HCT116 (cell line): ENCODE measurements at regions not wholly inside any gene's neighbourhood (a gene's known extent, or its start where the extent isn't known, plus 50 kb on each side); places are given as distances from the start of the nearest gene placed in this dataset.

Experiments
- ATAC-seq: fragments of 200-7000 bp; cut with Tn5 transposase; 2 replicates; pipeline ENCODE4 v1.9.1; 2020; ENCODE audit warnings: mild to moderate bottlenecking, moderate library complexity
- BruUV-seq: library from RNA; stranded (reverse); fragments of 400-500 nt; replicated peaks from 2 replicates; lab custom pipeline; 2021; lab: Mats Ljungman, UMichigan
- CTCF ChIA-PET: fragments of 300-600 bp; sonication (Branson Sonifier 250); formaldehyde crosslinking; loops from one replicate; lab custom pipeline; 2021; ENCODE audit warnings: antibody characterized with exemption; lab: Charles Lee
- POLR2A ChIA-PET: fragments of 300-600, 350-600 bp; sonication (Branson Sonifier 250); formaldehyde crosslinking; loops from one replicate; lab custom pipeline; 2021; ENCODE audit warnings: antibody characterized with exemption; lab: Charles Lee
- RAD21 ChIA-PET, 2 experiments: fragments of 300-600 bp; sonication (Branson Sonifier 250); formaldehyde crosslinking; loops; one replicate each; lab custom pipeline; 2023; ENCODE audit warnings: low total read pairs in 2 of 2; ENCODE audit not compliant: uncharacterized antibody in 2 of 2, unreplicated experiment in 2 of 2, low non-redundant PET in 1 of 2; lab: Charles Lee
- DNase-seq: peaks from one replicate; pipeline ENCODE4 v3.0.0-alpha.2; 2010; ENCODE audit warnings: low read depth, low spot score
- H2AFZ ChIP-seq: fragments of 200-600 bp; shearing (Covaris generic), sonication (generic); 2 replicates; pipeline ENCODE4 v1.6.1; 2017; ENCODE audit warnings: low read depth, mixed run types, mixed read lengths, antibody characterized with exemption, low read length; ENCODE audit not compliant: poor library complexity, severe bottlenecking
- H3K27ac ChIP-seq: 2 replicates; pipeline ENCODE4 v1.5.1; 2012; ENCODE audit warnings: low read depth, low read length
- H3K27me3 ChIP-seq: fragments of 200-600 bp; sonication (generic); 2 replicates; pipeline ENCODE4 v1.6.1; 2016; ENCODE audit warnings: mixed run types, low read length, mixed read lengths; ENCODE audit not compliant: insufficient read depth
- H3K36me3 ChIP-seq, 2 experiments: fragments of 200-500 bp in 1 of 2; fragments of 200-600 bp in 1 of 2; sonication (Bioruptor generic) in 1 of 2; sonication (generic) in 1 of 2; 2 replicates each; pipeline versions ENCODE4 v1.5.1 to v1.6.1; 2014 to 2016; ENCODE audit warnings: low read length in 2 of 2, inconsistent platforms in 1 of 2, mixed read lengths in 1 of 2, mixed run types in 1 of 2; ENCODE audit not compliant: insufficient read depth in 2 of 2, control insufficient read depth in 1 of 2
- H3K4me1 ChIP-seq, 2 experiments: fragments of 200-600 bp in 1 of 2; sonication (generic) in 1 of 2; 2 replicates each; pipeline versions ENCODE4 v1.5.1 to v1.6.1; 2012 to 2017; ENCODE audit warnings: low read length in 2 of 2, inconsistent platforms in 1 of 2, mild to moderate bottlenecking in 1 of 2, mixed read lengths in 1 of 2, mixed run types in 1 of 2, moderate library complexity in 1 of 2; ENCODE audit not compliant: insufficient read depth in 2 of 2, control insufficient read depth in 1 of 2
- H3K4me2 ChIP-seq: fragments of 200-600 bp; sonication (generic); 2 replicates; pipeline ENCODE4 v1.6.1; 2017; ENCODE audit warnings: mixed run types, low read length, mixed read lengths
- H3K4me3 ChIP-seq, 2 experiments: fragments of 200-600 bp in 1 of 2; sonication (generic) in 1 of 2; replicated peaks in 1 of 2; 2 replicates each; pipeline ENCODE4 v1.5.1; 2011 to 2016; ENCODE audit warnings: low read length in 2 of 2, control low read depth in 1 of 2, low read depth in 1 of 2, mild to moderate bottlenecking in 1 of 2, mixed read lengths in 1 of 2, mixed run types in 1 of 2
- H3K79me2 ChIP-seq: fragments of 200-600 bp; sonication (generic); 2 replicates; pipeline ENCODE4 v1.6.1; 2017; ENCODE audit warnings: mild to moderate bottlenecking, mixed run types, low read length, moderate library complexity, mixed read lengths; ENCODE audit not compliant: insufficient read depth
- H3K9ac ChIP-seq: fragments of 200-600 bp; sonication (generic); 2 replicates; pipeline ENCODE4 v1.6.1; 2016; ENCODE audit warnings: low read length, mixed read lengths
- H3K9me2 ChIP-seq: fragments of 200-600 bp; sonication (generic), shearing (Covaris generic); 2 replicates; pipeline ENCODE4 v1.6.1; 2017; ENCODE audit warnings: mixed run types, mild to moderate bottlenecking, moderate library complexity; ENCODE audit not compliant: insufficient read depth
- H3K9me3 ChIP-seq, 2 experiments: fragments of 200-500 bp in 1 of 2; fragments of 200-600 bp in 1 of 2; sonication (Bioruptor generic) in 1 of 2; sonication (generic) in 1 of 2; 2 replicates each; pipeline ENCODE4 v1.6.1; 2014 to 2017; ENCODE audit warnings: low read length in 2 of 2, mixed read lengths in 2 of 2, inconsistent platforms in 1 of 2, low read depth in 1 of 2, mild to moderate bottlenecking in 1 of 2, mixed run types in 1 of 2, moderate library complexity in 1 of 2; ENCODE audit not compliant: control insufficient read depth in 1 of 2, insufficient read depth in 1 of 2
- H4K20me1 ChIP-seq: fragments of 200-600 bp; sonication (generic), shearing (Covaris generic); 2 replicates; pipeline ENCODE4 v1.6.1; 2017; ENCODE audit warnings: mixed run types, mild to moderate bottlenecking, moderate library complexity; ENCODE audit not compliant: insufficient read depth
- ATF3 ChIP-seq: IDR thresholded peaks from 2 replicates; pipeline ENCODE4 v1.6.1; 2012
- ELF1 ChIP-seq: IDR thresholded peaks from 2 replicates; pipeline ENCODE4 v1.6.1; 2012; ENCODE audit warnings: low read depth, borderline replicate concordance
- JUND ChIP-seq: IDR thresholded peaks from 2 replicates; pipeline ENCODE4 v1.6.1; 2012
- YY1 ChIP-seq: IDR thresholded peaks from 2 replicates; pipeline ENCODE4 v1.6.1; 2011; ENCODE audit warnings: low read length, low read depth, moderate library complexity, mild to moderate bottlenecking; ENCODE audit not compliant: insufficient replicate concordance; ENCODE audit errors: extremely low read depth
- ZFX ChIP-seq: fragments of 450-650 bp; IDR thresholded peaks from 2 replicates; pipeline ENCODE4 v1.6.1; 2017
- intact Hi-C: fragments of 100-400 bp; cut with micrococcal nuclease; formaldehyde crosslinking; loops from 2 replicates; pipeline ENCODE4 v1.10.0; 2022

- H3K36me3 ChIP-seq: no peaks in the 10 kb centered on the region
- H3K9me2 ChIP-seq: no peaks in the 10 kb centered on the region
- no peaks in the 10 kb centered on the region for H3K27me3 ChIP-seq
- TF ChIP-seq JUND: no peak
- no peak for TF ChIP-seq ELF1
- no peak for TF ChIP-seq ATF3
- POLR2A ChIA-PET: no interaction called here
- ATAC-seq: no peak
- no peaks in the 10 kb centered on the region for H4K20me1 ChIP-seq
- CTCF ChIA-PET: no interaction called here
- H2AFZ ChIP-seq: no peak overlapping the region
- no peaks in the 10 kb centered on the region for H3K79me2 ChIP-seq
- H3K4me1 ChIP-seq: no peaks in the 10 kb centered on the region
- no peak overlapping the region for H3K27ac ChIP-seq
- H3K9me3 ChIP-seq: no peaks in the 10 kb centered on the region
- no TSS peak for BruUV-seq
- no peak overlapping the region for H3K4me2 ChIP-seq
- no peak for DNase-seq
- intact Hi-C loops: no loop called here
- no peak overlapping the region for H3K4me3 ChIP-seq
- RAD21 ChIA-PET: no interaction called here
- no peak overlapping the region for H3K9ac ChIP-seq
Measured at GRCh38 chr1:199135901-199136300, 497.1 kb downstream of the PTPRC start.

GRCh38 chr1:199138061-199138460, 499.2 kb downstream of the PTPRC start:
- DNase-seq (no peak), ATAC-seq (no peak)
- Histone ChIP-seq H3K27ac (no peak overlapping the region), H3K36me3 (no peaks in the 10 kb centered on the region), H3K4me2 (no peak overlapping the region), H3K4me3 (no peak overlapping the region), H2AFZ (no peak overlapping the region), H3K4me1 (no peaks in the 10 kb centered on the region), H3K9me3 (no peaks in the 10 kb centered on the region), H3K9me2 (no peaks in the 10 kb centered on the region), H3K9ac (no peak overlapping the region), H4K20me1 (no peaks in the 10 kb centered on the region), H3K27me3 (no peaks in the 10 kb centered on the region), H3K79me2 (no peaks in the 10 kb centered on the region)
- ChIA-PET CTCF (no interaction called here), RAD21 (no interaction called here), POLR2A (no interaction called here)
- TF ChIP-seq YY1 (no peak), ELF1 (no peak), ZFX (no peak)
- no TSS peak for BruUV-seq
- intact Hi-C loops: no loop called here
